NCI-H2029 treated with DMSO at 0.1 percent for 48 hours (cell line): ENCODE measurements at regions not wholly inside any gene's neighbourhood (a gene's known extent, or its start where the extent isn't known, plus 50 kb on each side); places are given as distances from the start of the nearest gene placed in this dataset.
A peak's percentile ranks its signal among the peaks of the same experiment; 100 is the strongest.
"Not testable (repeated sequence)": the region's sequence is repeated elsewhere in the genome, so short reads cannot be mapped to it uniquely, and the experiment has no call there.

Experiments
- DNase-seq: peaks from one replicate; lab custom pipeline; 2025; lab: John Stamatoyannopoulos, UW

GRCh38 chr3:18987862-18988447 is 160.4 kb upstream of the KCNH8 start:
- peak; percentile 60 for DNase-seq

- DNase-seq = no peak
These were observed 161.2 kb upstream of the KCNH8 start for GRCh38 chr3:18987070-18987469.

DNA sequence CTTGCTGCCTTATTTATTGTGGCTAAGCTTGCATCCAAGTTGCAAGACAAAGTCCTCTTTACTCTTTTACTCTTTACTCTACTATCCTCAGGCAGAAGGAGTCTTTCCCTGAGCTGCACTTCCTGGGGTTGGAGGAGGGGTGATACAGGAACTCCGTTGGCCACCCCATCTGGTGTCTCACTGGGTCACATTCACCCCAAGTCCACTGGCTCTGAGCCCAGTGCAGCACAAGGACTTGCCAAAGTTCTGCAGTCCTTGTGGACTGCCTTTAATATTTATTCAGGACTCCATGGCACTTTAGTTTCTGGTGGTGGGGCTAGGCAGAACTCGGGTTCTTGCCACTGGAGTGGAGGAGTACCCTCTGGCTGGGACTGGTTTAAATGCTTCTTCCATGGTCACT is 165.4 kb upstream of the KCNH8 start:
- DNase-seq = no peak

DNA sequence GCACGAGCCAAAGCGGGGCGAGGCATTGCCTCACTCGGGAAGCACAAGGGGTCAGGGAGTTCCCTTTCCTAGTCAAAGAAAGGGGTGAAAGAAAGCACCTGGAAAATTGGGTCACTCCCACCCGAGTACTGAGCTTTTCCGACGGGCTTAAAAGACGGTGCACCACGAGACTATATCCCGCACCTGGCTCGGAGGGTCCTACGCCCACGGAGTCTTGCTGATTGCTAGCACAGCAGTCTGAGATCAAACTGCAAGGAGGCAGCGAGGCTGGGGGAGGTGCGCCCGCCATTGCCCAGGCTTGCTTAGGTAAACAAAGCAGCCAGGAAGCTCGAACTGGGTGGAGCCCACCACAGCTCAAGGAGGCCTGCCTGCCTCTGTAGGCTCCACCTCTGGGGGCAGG is 172.2 kb upstream of the KCNH8 start:
- DNase-seq = not testable (repeated sequence)

DNA sequence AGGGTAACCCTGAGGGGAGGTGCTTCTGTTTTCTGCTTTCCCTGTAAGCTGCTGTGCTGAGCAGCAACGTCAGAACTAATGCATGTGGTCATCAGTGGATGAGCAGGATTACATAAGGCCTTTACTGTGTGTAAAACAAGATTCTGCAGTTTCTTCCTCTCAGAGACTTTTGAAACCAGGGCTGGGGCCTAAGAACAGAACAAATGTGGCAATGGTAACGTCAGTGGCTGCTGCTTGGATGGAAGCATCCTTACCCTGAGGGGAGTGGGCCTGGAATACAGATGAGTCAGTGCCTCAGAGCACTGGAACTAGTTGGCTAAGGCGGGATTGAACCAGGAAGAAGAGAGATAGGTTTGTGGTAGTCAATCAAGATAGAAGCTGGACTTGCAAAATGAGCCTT is 180.2 kb upstream of the KCNH8 start:
- no peak for DNase-seq

- no peak for DNase-seq
These were observed 182.5 kb upstream of the KCNH8 start for GRCh38 chr3:18965781-18966180.

GRCh38 chr3:18964640-18965039 is 183.7 kb upstream of the KCNH8 start:
- DNase-seq = no peak

GRCh38 chr3:18951333-18951732 is 197.0 kb upstream of the KCNH8 start:
- DNase-seq = no peak

DNA sequence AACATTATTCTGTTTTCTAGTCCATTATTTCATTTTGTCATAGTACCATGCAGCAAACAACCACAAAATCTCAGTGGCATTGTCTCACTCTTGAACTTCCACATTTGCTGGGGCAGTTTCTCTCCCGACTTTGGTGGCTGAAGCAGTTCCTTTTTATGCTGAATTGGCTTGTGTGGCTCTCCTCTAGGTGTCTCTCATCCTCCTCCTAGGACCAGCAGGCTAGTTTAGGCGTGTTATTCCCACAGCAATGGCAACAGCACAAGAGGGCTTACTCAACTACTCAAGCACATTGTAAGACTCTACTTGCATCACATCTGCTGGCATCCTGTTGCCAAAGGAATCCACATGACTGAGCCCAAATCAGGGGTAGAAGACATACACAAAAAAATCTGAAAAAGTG is 201.8 kb upstream of the KCNH8 start:
- no peak for DNase-seq

DNA sequence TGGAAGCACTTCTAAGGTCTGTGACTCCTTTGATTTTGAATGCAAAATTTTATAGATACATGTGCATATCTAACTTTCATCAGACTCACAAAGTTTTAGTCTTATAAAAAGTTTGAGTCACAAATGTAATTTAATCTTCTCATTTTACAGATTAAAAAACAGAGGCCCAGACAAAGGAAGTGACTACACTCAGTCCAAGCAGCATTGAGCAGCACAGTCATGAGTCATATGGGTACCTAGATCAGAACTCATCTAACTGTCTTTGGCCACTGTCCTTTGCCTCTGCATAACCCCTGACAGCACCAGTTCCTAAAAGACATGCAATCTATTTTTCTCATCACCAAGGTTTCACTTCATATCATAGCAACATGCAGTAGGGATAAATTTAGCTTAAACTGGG is 210.7 kb upstream of the KCNH8 start:
- DNase-seq = no peak

DNA sequence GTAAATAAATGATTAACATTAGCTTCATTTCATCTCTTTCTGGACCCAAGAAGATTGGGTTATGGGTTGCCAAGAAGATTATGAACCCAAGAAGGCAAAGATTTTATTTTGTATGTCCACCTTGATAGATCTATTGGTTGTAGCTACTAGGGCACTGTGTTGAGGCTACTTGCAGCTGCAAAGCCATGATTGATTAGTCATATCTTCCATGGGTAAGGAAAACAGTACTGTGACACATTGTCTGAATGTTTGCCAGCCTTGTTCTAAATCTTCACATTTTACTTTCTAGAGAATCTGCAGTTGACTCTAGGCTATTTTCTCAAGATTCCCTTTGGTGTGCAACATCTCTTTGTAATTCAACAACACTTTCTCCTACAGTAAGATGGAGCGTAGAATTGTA is 229.2 kb upstream of the KCNH8 start:
- no peak for DNase-seq

GRCh38 chr3:18917923-18918322 is 230.4 kb upstream of the KCNH8 start:
- no peak for DNase-seq

DNA sequence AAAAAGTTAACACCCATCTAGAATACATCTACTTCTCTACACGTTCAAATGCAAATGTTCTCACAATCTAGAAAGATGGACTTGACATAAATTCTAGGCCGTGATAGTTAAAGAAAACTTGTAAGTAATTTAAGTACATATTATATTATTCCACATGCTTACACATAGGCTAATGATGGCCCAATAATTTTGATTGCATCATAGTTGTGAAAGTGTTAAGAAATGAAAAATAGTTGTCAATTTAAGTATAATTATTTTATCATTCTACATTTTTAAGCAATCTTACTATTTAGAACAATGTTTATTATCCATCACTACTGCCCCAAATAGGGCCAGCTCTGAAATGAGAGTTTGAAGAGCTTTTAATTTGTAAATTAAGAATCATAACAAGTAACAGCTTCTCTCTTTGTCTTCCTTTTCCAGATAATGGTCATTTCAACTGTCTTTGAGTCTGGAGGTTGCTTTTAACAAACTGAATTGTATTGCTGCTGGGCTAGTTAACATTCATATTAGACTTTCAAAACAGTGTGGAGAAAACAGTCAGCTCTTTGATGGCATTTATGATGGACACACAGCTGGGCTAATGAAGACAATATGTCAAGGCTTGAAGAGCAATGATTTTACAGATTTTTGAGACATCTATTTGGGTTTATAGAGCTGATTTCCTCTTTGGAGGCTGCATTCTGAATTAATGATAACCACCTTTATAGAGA is 246.1 kb upstream of the KCNH8 start:
- no peak for DNase-seq

DNA sequence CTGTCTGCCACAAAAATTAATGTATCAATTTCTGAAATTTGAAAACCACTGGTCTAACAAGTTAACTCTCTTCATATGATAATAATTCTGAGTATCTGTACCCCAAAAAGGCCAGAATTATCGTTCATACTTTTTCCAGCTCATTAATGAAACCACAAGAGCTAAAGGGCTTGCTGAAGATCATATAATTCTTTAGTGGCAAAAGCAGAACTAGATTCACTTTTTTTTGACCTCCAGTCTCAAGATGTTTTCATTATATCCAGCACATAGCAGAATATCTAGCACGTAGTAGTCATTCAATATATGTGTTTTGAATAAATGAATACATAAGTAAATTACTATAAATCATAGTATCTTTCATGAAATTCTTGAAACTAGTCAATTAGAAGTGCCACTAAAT is 246.7 kb upstream of the KCNH8 start:
- no peak for DNase-seq

GRCh38 chr3:18900994-18901393 is 247.3 kb upstream of the KCNH8 start:
- no peak for DNase-seq

GRCh38 chr3:18898911-18899310 is 249.4 kb upstream of the KCNH8 start:
- DNase-seq = no peak

- DNase-seq = no peak
These were observed 255.6 kb upstream of the KCNH8 start for GRCh38 chr3:18892756-18893155.

GRCh38 chr3:18892047-18892446 is 256.3 kb upstream of the KCNH8 start:
- DNase-seq = no peak

DNA sequence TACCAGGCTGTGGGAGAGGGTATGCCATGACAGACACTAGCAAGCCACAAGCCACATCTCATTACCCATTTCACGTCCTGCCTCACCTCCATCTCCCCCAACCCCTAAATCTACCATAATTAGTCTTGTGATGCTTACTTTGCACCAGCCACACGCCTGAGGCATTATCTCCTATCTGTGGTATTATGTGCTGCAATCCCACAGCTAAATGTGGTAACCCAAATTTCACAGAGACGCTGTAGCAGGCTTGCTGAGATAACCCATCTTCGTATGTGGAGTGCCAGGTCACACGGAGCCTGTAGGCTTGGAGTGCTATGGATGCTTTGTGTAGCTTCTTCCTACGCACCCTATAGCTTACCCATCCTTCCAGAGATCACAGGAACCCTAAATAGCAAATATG is 256.7 kb upstream of the KCNH8 start:
- no peak for DNase-seq

DNA sequence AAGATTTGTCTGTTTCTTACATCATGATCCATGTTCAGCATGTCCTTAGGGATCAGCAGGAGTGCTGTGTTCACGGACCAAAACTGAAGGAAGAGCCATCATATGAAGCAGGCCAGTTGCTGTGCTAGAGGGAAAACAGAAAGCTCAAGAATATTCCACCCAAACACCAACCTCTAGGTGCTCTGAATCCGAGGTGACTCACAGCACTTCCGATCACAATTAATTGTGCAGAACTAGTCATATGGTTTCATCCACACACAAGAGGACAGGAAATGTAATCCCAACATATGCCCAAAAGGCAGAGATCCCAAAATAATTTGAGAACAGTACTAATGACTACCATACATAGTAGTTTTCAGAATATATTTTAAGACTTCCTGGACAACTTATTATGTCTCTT is 257.9 kb upstream of the KCNH8 start:
- no peak for DNase-seq

DNA sequence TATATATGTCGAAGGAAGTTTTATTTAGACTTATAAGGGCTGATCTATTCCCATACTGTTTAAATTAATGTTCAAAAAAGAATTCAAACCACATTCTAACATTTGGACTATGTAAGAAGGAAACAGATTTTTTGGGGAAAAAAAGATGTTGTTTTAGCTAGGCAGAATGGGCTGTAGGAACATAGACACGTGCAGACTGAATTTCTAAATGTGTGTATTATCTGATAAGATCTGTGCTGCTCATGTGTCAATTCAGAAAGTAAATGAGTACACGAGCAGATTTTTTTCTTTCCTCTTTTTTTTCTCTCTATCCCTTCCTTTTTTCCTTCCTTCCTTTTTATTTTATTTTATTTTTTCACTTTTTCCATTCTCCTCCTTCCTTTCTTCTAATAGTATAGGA is 259.5 kb upstream of the KCNH8 start:
- no peak for DNase-seq

DNA sequence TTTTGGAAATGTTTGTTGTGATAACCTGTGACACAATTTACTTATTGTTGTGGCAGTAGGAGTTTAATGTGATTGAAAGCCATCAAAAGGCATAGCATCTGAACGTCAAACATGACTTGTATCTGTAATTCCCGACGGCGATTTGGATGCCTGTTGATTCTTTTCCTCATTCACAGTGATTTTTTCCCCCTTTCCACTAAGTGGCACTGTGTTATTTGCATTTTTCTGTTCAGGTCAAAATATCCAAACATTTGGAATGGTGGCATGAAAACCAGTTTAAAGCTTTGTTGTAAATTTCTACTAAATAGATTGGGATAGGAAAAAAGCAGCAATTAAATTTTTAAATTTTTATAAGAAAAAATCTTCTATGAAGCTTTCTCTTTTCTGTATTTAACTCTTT is 259.9 kb upstream of the KCNH8 start:
- DNase-seq = no peak

DNA sequence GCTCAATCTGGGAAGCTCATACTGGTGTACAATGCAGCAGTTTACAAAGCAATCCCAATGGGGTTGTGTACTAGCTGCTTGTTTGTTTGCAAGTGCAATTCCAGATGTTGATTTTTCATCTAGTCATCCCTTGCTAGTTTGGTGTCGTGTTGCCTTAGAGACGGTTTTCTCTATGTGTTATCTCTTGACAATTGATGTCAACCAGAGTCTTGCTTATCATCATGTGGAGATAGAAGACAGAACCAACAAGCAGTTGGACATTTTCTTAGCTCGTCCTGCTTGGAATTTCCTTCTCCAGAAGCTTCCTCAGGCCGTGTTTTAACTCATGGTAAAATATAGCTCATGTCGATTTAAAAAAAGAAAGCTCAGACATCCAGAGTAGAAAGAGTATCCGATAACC is 262.0 kb upstream of the KCNH8 start:
- DNase-seq = no peak

- no peak for DNase-seq
These were observed 262.7 kb upstream of the KCNH8 start for GRCh38 chr3:18885612-18886011.
